Mesendoderm (in vitro differentiated cells): ENCODE measurements at regions not wholly inside any gene's neighbourhood (a gene's known extent, or its start where the extent isn't known, plus 50 kb on each side); places are given as distances from the start of the nearest gene placed in this dataset.

Experiments
- DNase-seq: peaks from one replicate; pipeline ENCODE4 v3.0.0; 2013
- H2AK5ac ChIP-seq: 2 replicates; pipeline ENCODE4 v1.6.1; 2013; ENCODE audit warnings: low read length, inconsistent platforms
- H2BK120ac ChIP-seq: 2 replicates; pipeline ENCODE4 v1.6.1; 2013; ENCODE audit warnings: low read depth, mild to moderate bottlenecking, low read length, moderate library complexity, mixed read lengths
- H2BK15ac ChIP-seq: replicated peaks from 2 replicates; pipeline ENCODE4 v1.6.1; 2013; ENCODE audit warnings: low read depth, mild to moderate bottlenecking, moderate library complexity
- H2BK5ac ChIP-seq: 2 replicates; pipeline ENCODE4 v1.6.1; 2013; ENCODE audit warnings: low read length, inconsistent platforms
- H3K18ac ChIP-seq: 2 replicates; pipeline ENCODE4 v1.6.1; 2013; ENCODE audit warnings: mild to moderate bottlenecking, low read length, mixed read lengths
- H3K23ac ChIP-seq: one replicate; pipeline ENCODE4 v1.6.1; 2013; ENCODE audit warnings: low read length
- H3K27ac ChIP-seq: 2 replicates; pipeline ENCODE4 v1.5.1; 2013; ENCODE audit warnings: low read depth, mild to moderate bottlenecking, inconsistent platforms, low read length, moderate library complexity
- H3K27me3 ChIP-seq: 2 replicates; pipeline ENCODE4 v1.6.1; 2013; ENCODE audit warnings: low read length, control low read depth, mild to moderate bottlenecking, inconsistent platforms; ENCODE audit not compliant: insufficient read depth, poor library complexity
- H3K36me3 ChIP-seq: 2 replicates; pipeline ENCODE4 v1.6.1; 2013; ENCODE audit warnings: low read length, inconsistent platforms; ENCODE audit not compliant: control insufficient read depth, insufficient read depth
- H3K4ac ChIP-seq: one replicate; pipeline ENCODE4 v1.6.1; 2013; ENCODE audit warnings: low read depth, mild to moderate bottlenecking, low read length, moderate library complexity
- H3K4me1 ChIP-seq: 2 replicates; pipeline ENCODE4 v1.6.1; 2013; ENCODE audit warnings: low read depth, low read length, inconsistent platforms; ENCODE audit not compliant: control insufficient read depth
- H3K4me2 ChIP-seq: 2 replicates; pipeline ENCODE4 v1.6.1; 2013; ENCODE audit warnings: low read length
- H3K4me3 ChIP-seq: 2 replicates; pipeline ENCODE4 v1.5.1; 2013; ENCODE audit warnings: mild to moderate bottlenecking, low read length
- H3K56ac ChIP-seq: one replicate; pipeline ENCODE4 v1.6.1; 2013; ENCODE audit warnings: low read length
- H3K79me1 ChIP-seq: 2 replicates; pipeline ENCODE4 v1.6.1; 2013; ENCODE audit warnings: low read length, inconsistent platforms
- H3K79me2 ChIP-seq: 2 replicates; pipeline ENCODE4 v1.6.1; 2013; ENCODE audit warnings: mild to moderate bottlenecking, low read length; ENCODE audit not compliant: control insufficient read depth, insufficient read depth
- H3K9ac ChIP-seq: 2 replicates; pipeline ENCODE4 v1.6.1; 2013; ENCODE audit warnings: low read length, inconsistent platforms
- H4K5ac ChIP-seq: one replicate; pipeline ENCODE4 v1.6.1; 2013; ENCODE audit warnings: low read length
- H4K8ac ChIP-seq: one replicate; pipeline ENCODE4 v1.6.1; 2013; ENCODE audit warnings: low read depth, mild to moderate bottlenecking, control low read depth, low read length, moderate library complexity
- WGBS: extraction: QIAGEN DNeasy Blood & Tissue Kit; methylation state at CpG from one replicate; pipeline ENCODE4 v1.1.7; 2013; ENCODE audit warnings: low lambda C conversion rate, missing lambda C conversion rate; ENCODE audit not compliant: insufficient coverage; ENCODE audit errors: extremely low coverage; 5-methylcytosine and 5-hydroxymethylcytosine counted together

GRCh38 chr11:27904358-27905055, 203.4 kb downstream of the KIF18A start:
- no peak overlapping the region for H2AK5ac ChIP-seq
- no peak overlapping the region for H3K4ac ChIP-seq
- DNase-seq: no peak
- H2BK15ac ChIP-seq: no peak overlapping the region
- no peaks in the 10 kb centered on the region for H3K4me1 ChIP-seq
- WGBS: no CpG with 5 or more reads among the region's 3 CpGs
- no peak overlapping the region for H3K4me2 ChIP-seq
- no peak overlapping the region for H2BK120ac ChIP-seq
- no peaks in the 10 kb centered on the region for H3K79me1 ChIP-seq
- H3K36me3 ChIP-seq: no peaks in the 10 kb centered on the region
- H3K23ac ChIP-seq: no peak overlapping the region
- H3K27ac ChIP-seq: no peak overlapping the region
- no peaks in the 10 kb centered on the region for H3K79me2 ChIP-seq
- H3K56ac ChIP-seq: no peak overlapping the region
- no peaks in the 10 kb centered on the region for H3K27me3 ChIP-seq
- H4K5ac ChIP-seq: no peak overlapping the region
- no peak overlapping the region for H2BK5ac ChIP-seq
- H4K8ac ChIP-seq: no peak overlapping the region
- no peak overlapping the region for H3K18ac ChIP-seq
- no peak overlapping the region for H3K9ac ChIP-seq
- H3K4me3 ChIP-seq: no peak overlapping the region

GRCh38 chr11:27902981-27903624, 202.8 kb upstream of the BDNF start:
- Histone ChIP-seq H3K79me1 (no peaks in the 10 kb centered on the region), H3K36me3 (no peaks in the 10 kb centered on the region), H3K23ac (no peak overlapping the region), H3K4me2 (no peak overlapping the region), H3K27ac (no peak overlapping the region), H2BK15ac (no peak overlapping the region), H2BK5ac (no peak overlapping the region), H3K56ac (no peak overlapping the region), H2AK5ac (no peak overlapping the region), H3K27me3 (no peaks in the 10 kb centered on the region), H3K9ac (no peak overlapping the region), H3K4ac (no peak overlapping the region), H3K18ac (no peak overlapping the region), H3K79me2 (no peaks in the 10 kb centered on the region), H3K4me1 (no peaks in the 10 kb centered on the region), H4K5ac (no peak overlapping the region), H4K8ac (no peak overlapping the region), H3K4me3 (no peak overlapping the region), H2BK120ac (no peak overlapping the region)
- no CpG with 5 or more reads among the region's 5 CpGs for whole genome bisulfite sequencing
- DNase-seq: no peak

- Histone ChIP-seq H2BK120ac (no peak overlapping the region), H3K27me3 (no peaks in the 10 kb centered on the region), H3K79me1 (no peaks in the 10 kb centered on the region), H3K36me3 (no peaks in the 10 kb centered on the region), H3K79me2 (no peaks in the 10 kb centered on the region), H3K4ac (no peak overlapping the region), H3K4me2 (no peak overlapping the region), H3K27ac (no peak overlapping the region), H2BK5ac (no peak overlapping the region), H3K18ac (no peak overlapping the region), H3K9ac (no peak overlapping the region), H3K23ac (no peak overlapping the region), H2AK5ac (no peak overlapping the region), H4K5ac (no peak overlapping the region), H2BK15ac (no peak overlapping the region), H3K4me3 (no peak overlapping the region), H3K4me1 (no peaks in the 10 kb centered on the region), H3K56ac (no peak overlapping the region), H4K8ac (no peak overlapping the region)
- DNase-seq: no peak
- no CpG with 5 or more reads among the region's 2 CpGs for WGBS
These were observed 197.9 kb upstream of the BDNF start for GRCh38 chr11:27898166-27898565.

GRCh38 chr11:27896096-27896495, 195.8 kb upstream of the BDNF start:
- no peaks in the 10 kb centered on the region for H3K79me2 ChIP-seq

GRCh38 chr11:27894552-27894951, 194.3 kb upstream of the BDNF start:
- 100% methylated on average over 3 of the region's 4 CpGs for WGBS

More at GRCh38 chr11:27896096-27896495, 195.8 kb upstream of the BDNF start:
- no peak overlapping the region for H3K56ac ChIP-seq
- no peak overlapping the region for H3K18ac ChIP-seq
- H3K9ac ChIP-seq: no peak overlapping the region
- no peak overlapping the region for H3K4me2 ChIP-seq
- no peak overlapping the region for H2AK5ac ChIP-seq
- no peak overlapping the region for H3K27ac ChIP-seq
- H2BK120ac ChIP-seq: no peak overlapping the region
- no peak overlapping the region for H2BK5ac ChIP-seq
- H3K27me3 ChIP-seq: no peaks in the 10 kb centered on the region
- no peaks in the 10 kb centered on the region for H3K36me3 ChIP-seq
- no peak overlapping the region for H3K4ac ChIP-seq
- H3K79me1 ChIP-seq: no peaks in the 10 kb centered on the region
- H2BK15ac ChIP-seq: no peak overlapping the region
- H3K4me1 ChIP-seq: no peaks in the 10 kb centered on the region
- H4K5ac ChIP-seq: no peak overlapping the region
- DNase-seq: no peak
- H4K8ac ChIP-seq: no peak overlapping the region
- H3K4me3 ChIP-seq: no peak overlapping the region
- no peak overlapping the region for H3K23ac ChIP-seq

GRCh38 chr11:27886857-27887256, 186.6 kb upstream of the BDNF start:
- no CpG with 5 or more reads among the region's 3 CpGs for WGBS
- H4K5ac ChIP-seq: no peak overlapping the region

More at GRCh38 chr11:27894552-27894951, 194.3 kb upstream of the BDNF start:
- Histone ChIP-seq H2BK5ac (no peak overlapping the region), H3K36me3 (no peaks in the 10 kb centered on the region), H2BK120ac (no peak overlapping the region), H3K79me1 (no peaks in the 10 kb centered on the region), H3K18ac (no peak overlapping the region), H3K4me1 (no peaks in the 10 kb centered on the region), H3K4ac (no peak overlapping the region), H4K8ac (no peak overlapping the region), H2AK5ac (no peak overlapping the region), H3K9ac (no peak overlapping the region), H3K79me2 (no peaks in the 10 kb centered on the region), H3K4me3 (no peak overlapping the region), H3K4me2 (no peak overlapping the region), H3K27me3 (no peaks in the 10 kb centered on the region), H2BK15ac (no peak overlapping the region), H3K56ac (no peak overlapping the region), H4K5ac (no peak overlapping the region), H3K23ac (no peak overlapping the region), H3K27ac (no peak overlapping the region)
- no peak for DNase-seq

More at GRCh38 chr11:27886857-27887256, 186.6 kb upstream of the BDNF start:
- Histone ChIP-seq H3K79me1 (no peaks in the 10 kb centered on the region), H3K9ac (no peak overlapping the region), H3K27me3 (no peaks in the 10 kb centered on the region), H3K36me3 (no peaks in the 10 kb centered on the region), H3K4me2 (no peak overlapping the region), H3K79me2 (no peaks in the 10 kb centered on the region), H2BK120ac (no peak overlapping the region), H3K18ac (no peak overlapping the region), H2AK5ac (no peak overlapping the region), H4K8ac (no peak overlapping the region), H3K23ac (no peak overlapping the region), H2BK5ac (no peak overlapping the region), H2BK15ac (no peak overlapping the region), H3K56ac (no peak overlapping the region), H3K4me1 (no peaks in the 10 kb centered on the region), H3K27ac (no peak overlapping the region), H3K4ac (no peak overlapping the region), H3K4me3 (no peak overlapping the region)
- DNase-seq: no peak
